Heart left ventricle (tissue), 16 donors: ENCODE measurements at regions not wholly inside any gene's neighbourhood (a gene's known extent, or its start where the extent isn't known, plus 50 kb on each side); places are given as distances from the start of the nearest gene placed in this dataset.

ENCODE experiments used
- ATAC-seq, 4 donors: fragments of 200-7000 bp; cut with Tn5 transposase; one replicate each; pipeline ENCODE4 v1.9.1; 2020 to 2022; ENCODE audit warnings: moderate library complexity in 4 of 4, mild to moderate bottlenecking in 3 of 4, moderate number of reproducible peaks in 1 of 4
- DNase-seq, 5 donors: peaks; one replicate each; pipeline ENCODE4 v3.0.0-alpha.2; 2020
- H3K27ac ChIP-seq, 12 donors: fragments of 200-600 bp; sonication (generic) in 4 of 12; one replicate each; pipeline versions ENCODE4 v1.5.0 to v1.8.0; 2016 to 2022; ENCODE audit warnings: mild to moderate bottlenecking in 2 of 12
- H3K27me3 ChIP-seq, 9 donors: fragments of 200-600 bp; sonication (generic) in 2 of 9; one replicate each; pipeline versions ENCODE4 v1.5.1 to v1.8.0; 2016 to 2022; ENCODE audit warnings: mild to moderate bottlenecking in 3 of 9
- H3K36me3 ChIP-seq, 9 donors: fragments of 200-600 bp; sonication (generic) in 2 of 9; one replicate each; pipeline versions ENCODE4 v1.5.0 to v1.8.0; 2018 to 2022; ENCODE audit warnings: mild to moderate bottlenecking in 2 of 9
- H3K4me1 ChIP-seq, 12 donors: fragments of 200-600 bp; sonication (generic) in 4 of 12; one replicate each; pipeline versions ENCODE4 v1.5.0 to v1.8.0; 2016 to 2022; ENCODE audit warnings: mild to moderate bottlenecking in 3 of 12
- H3K4me3 ChIP-seq, 12 donors: fragments of 200-600 bp; sonication (generic) in 4 of 12; one replicate each; pipeline versions ENCODE4 v1.5.0 to v1.8.0; 2017 to 2022; ENCODE audit warnings: mild to moderate bottlenecking in 9 of 12, moderate library complexity in 4 of 12
- H3K9me3 ChIP-seq, 12 donors: fragments of 200-600 bp; sonication (generic) in 4 of 12; one replicate each; pipeline versions ENCODE4 v1.5.0 to v1.8.0; 2016 to 2022; ENCODE audit warnings: mild to moderate bottlenecking in 1 of 12
- CTCF ChIP-seq, 12 donors: fragments of 200-600 bp; sonication (generic) in 4 of 12; IDR thresholded peaks; one replicate each; pipeline versions ENCODE4 v1.5.0 to v1.8.0; 2018 to 2022; ENCODE audit warnings: antibody characterized with exemption in 12 of 12, mild to moderate bottlenecking in 5 of 12
- POLR2A ChIP-seq, 2 donors: fragments of 450-650 bp; IDR thresholded peaks; one replicate each; pipeline ENCODE4 v1.6.1; 2017; ENCODE audit warnings: antibody characterized with exemption in 2 of 2, mild to moderate bottlenecking in 2 of 2, moderate library complexity in 2 of 2
- whole genome bisulfite sequencing, 4 donors: extraction: QIAGEN DNeasy Blood & Tissue Kit in 2 of 4; methylation state at CpG; one replicate each; pipeline versions ENCODE4 v1.1.5 to v1.1.7; 2013 to 2018; 5-methylcytosine and 5-hydroxymethylcytosine counted together
- intact Hi-C, 10 donors: fragments of 100-400 bp; cut with DNase I; formaldehyde crosslinking; loops; one replicate each; pipeline versions ENCODE4 v1.11.1 to v1.14.2; 2022
- donor health status: ischemic (EF 13 %, LVEDD 7.1; RV severe dilation, severe dysfunction).
- donor health status: healthy with polysubstance abuse.
- donor health status: DM: no; HTN: yes; CAD: no.
- donor health status: DM: no; HTN: no; CAD: no.
- donor health status: ischemic (EF 25% LVEDD 6.9; RV normal size, moderate dysfunction).
- donor health status: ischemic (EF 25% LVEDD 5.7; RV mildly dilated, moderate dysfunction).
- donor health status: healthy.
- donor health status: DM: yes; HTN: yes; CAD: no.
- donor health status: ischemic (EF 35%, LVEDD 5.7; RV mildly dilated, moderate dysfunction).
- donor health status: nonischemic (EF 11% LVEDD 7.7; RV severe dilation, severe dysfunction).
- donor health status: DM: yes; HTN: yes; CAD: no.
- donor health status: PGD.
- donor health status: ischemic (EF 29% LVEDD 5.4; RV normal size, mild dysfunction).
- donor health status: nonischemic (EF 23%, LVEDD 6.1; RV moderate dilation, normal function).

DNA sequence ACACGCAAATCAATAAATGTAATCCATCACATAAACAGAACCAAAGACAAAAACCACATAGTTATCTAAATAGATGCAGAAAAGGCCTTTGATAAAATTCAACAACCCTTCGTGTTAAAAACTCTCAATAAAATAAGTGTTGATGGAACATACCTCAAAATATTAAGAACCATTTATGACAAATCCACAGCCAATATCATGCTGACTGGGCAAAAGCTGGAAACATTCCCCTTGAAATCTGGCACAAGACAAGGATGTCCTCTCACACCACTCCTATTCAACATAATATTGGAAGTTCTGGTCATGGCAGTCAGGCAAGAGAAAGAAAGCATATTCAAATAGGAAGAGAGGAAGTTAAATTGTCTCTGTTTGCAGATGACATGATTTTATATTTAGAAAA lies 1946.3 kb upstream of the CDH9 start:
- WGBS, 4 donors = 53 to 83% (median 73%) methylated on average over 2 of the region's 2 CpGs
- no peak for ATAC-seq
- H3K36me3 ChIP-seq = no peaks in the 10 kb centered on the region
- no peak overlapping the region for H3K4me3 ChIP-seq
- intact Hi-C loops = no loop called here
- TF ChIP-seq POLR2A (IDR thresholded peaks at IDR 0.05) (no peak), CTCF (IDR thresholded peaks at IDR 0.05) (no peak)
- H3K27ac ChIP-seq = no peak overlapping the region
- no peaks in the 10 kb centered on the region for H3K27me3 ChIP-seq
- peaks cover 0 to 45% (median 11%) of the 10 kb centered on the region in 12 donors for H3K9me3 ChIP-seq
- DNase-seq = no peak
- no peaks in the 10 kb centered on the region for H3K4me1 ChIP-seq

DNA sequence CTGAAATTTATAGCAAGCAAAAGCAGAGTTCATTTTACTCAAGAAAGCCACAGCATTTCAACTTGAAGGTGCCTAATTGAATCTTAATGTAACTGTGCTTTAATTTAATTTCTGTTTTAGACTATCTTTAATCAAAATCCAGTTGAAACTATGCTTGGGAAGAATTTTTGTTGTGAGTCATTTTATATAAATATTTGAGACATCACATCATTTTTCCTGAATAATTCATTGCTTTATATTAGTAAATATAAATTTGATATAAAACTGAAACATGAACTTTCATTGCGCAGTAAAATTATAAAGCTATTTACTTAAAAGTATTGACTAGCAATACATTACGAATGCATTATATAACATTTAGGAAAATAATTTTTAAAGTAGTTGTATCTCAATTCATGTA lies 1937.1 kb upstream of the CDH9 start:
- H3K4me3 ChIP-seq = no peak overlapping the region

DNA sequence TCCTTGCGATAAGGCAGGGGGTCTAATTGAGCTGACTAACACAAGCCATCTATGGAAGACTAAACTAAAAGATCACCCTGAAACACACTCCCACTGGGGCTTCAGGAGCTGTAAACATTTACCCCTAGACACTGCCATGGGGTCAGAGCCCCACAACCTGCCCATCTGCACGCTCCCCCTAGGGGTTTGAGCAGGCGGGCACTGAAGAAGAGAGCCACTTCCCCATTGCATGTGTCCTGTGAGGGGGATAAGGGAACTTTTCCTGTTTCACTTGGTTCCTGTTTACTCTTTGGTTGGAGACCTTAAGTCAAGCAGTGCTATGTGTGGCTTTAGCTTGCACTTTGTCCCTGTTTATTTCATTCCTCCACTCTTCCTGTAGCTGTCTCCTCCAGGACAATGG lies 1929.5 kb upstream of the CDH9 start:
- ATAC-seq = no peak
- intact Hi-C loops = no loop called here
- WGBS, 4 donors = 70 to 78% (median 76%) methylated on average over 3 of the region's 3 CpGs

More for the DNA sequence above, 1937.1 kb upstream of the CDH9 start:
- WGBS, 4 donors = 83 to 87% (median 86%) methylated on average over 2 of the region's 2 CpGs
- no peak for TF ChIP-seq POLR2A (IDR thresholded peaks at IDR 0.05)
- Histone ChIP-seq H3K36me3 (no peaks in the 10 kb centered on the region), H3K27me3 (no peaks in the 10 kb centered on the region), H3K9me3 (peaks cover 0 to 13% (median 0%) of the 10 kb centered on the region in 12 donors), H3K4me1 (no peaks in the 10 kb centered on the region), H3K27ac (no peak overlapping the region)
- DNase-seq (no peak), ATAC-seq (no peak)
- intact Hi-C loops = no loop called here

GRCh38 chr5:28961816-28962215 lies 1923.4 kb upstream of the CDH9 start:
- no peak for ATAC-seq
- Histone ChIP-seq H3K4me3 (no peak overlapping the region), H3K36me3 (no peaks in the 10 kb centered on the region), H3K27ac (no peak overlapping the region), H3K27me3 (no peaks in the 10 kb centered on the region), H3K4me1 (no peaks in the 10 kb centered on the region), H3K9me3 (peaks cover 0 to 8% (median 0%) of the 10 kb centered on the region in 12 donors)
- no peak for TF ChIP-seq POLR2A (IDR thresholded peaks at IDR 0.05)
- no peak for TF ChIP-seq CTCF (IDR thresholded peaks at IDR 0.05)
- DNase-seq = no peak
- intact Hi-C loops = no loop called here

More for the DNA sequence above, 1929.5 kb upstream of the CDH9 start:
- Histone ChIP-seq H3K36me3 (no peaks in the 10 kb centered on the region), H3K27me3 (no peaks in the 10 kb centered on the region), H3K27ac (no peak overlapping the region), H3K9me3 (peaks cover 0 to 7% (median 0%) of the 10 kb centered on the region in 12 donors), H3K4me1 (no peaks in the 10 kb centered on the region), H3K4me3 (no peak overlapping the region)
- no peak for DNase-seq
- TF ChIP-seq POLR2A (IDR thresholded peaks at IDR 0.05) (no peak), CTCF (IDR thresholded peaks at IDR 0.05) (no peak)

DNA sequence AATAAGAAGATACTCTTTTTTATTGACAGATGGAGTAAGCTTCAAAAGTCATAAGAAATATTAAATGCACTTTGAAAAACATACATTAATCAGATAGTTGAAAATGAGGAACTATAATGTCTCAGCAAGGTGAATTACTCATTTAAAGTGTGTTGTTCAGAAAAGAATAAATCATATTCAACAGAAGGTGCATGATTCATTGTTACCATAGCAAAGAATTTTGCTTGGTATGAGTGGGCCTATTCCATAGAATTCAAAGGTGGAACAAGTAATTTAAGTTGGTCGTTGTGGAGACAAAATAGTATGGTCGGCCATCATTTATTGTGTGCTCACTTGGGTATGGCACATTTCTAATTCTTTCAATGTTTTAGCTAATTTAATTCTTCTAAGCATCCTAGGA lies 1920.2 kb upstream of the CDH9 start:
- WGBS, 4 donors = 75 to 86% (median 80%) methylated on average over 2 of the region's 2 CpGs
- intact Hi-C loops = no loop called here

More for the DNA sequence above, 1920.2 kb upstream of the CDH9 start:
- Histone ChIP-seq H3K4me1 (no peaks in the 10 kb centered on the region), H3K36me3 (no peaks in the 10 kb centered on the region), H3K4me3 (no peak overlapping the region), H3K9me3 (peaks cover 0 to 8% (median 0%) of the 10 kb centered on the region in 12 donors), H3K27ac (no peak overlapping the region), H3K27me3 (no peaks in the 10 kb centered on the region)
- ATAC-seq (no peak), DNase-seq (no peak)
- TF ChIP-seq CTCF (IDR thresholded peaks at IDR 0.05) = no peak
- TF ChIP-seq POLR2A (IDR thresholded peaks at IDR 0.05) = no peak
